Vagina (tissue), 2 donors: ENCODE measurements at regions not wholly inside any gene's neighbourhood (a gene's known extent, or its start where the extent isn't known, plus 50 kb on each side); places are given as distances from the start of the nearest gene placed in this dataset.

Experiments
- CTCF ChIP-seq, 3 experiments: fragments of 450-650 bp in 2 of 3; fragments of 200-600 bp in 1 of 3; sonication (generic) in 1 of 3; IDR thresholded peaks; one replicate each; pipeline ENCODE4 v1.5.1; 2017 to 2019; ENCODE audit warnings: antibody characterized with exemption in 3 of 3, mild to moderate bottlenecking in 2 of 3, moderate library complexity in 2 of 3
- POLR2A ChIP-seq, 2 donors: fragments of 450-650 bp; IDR thresholded peaks; one replicate each; pipeline ENCODE4 v1.6.1; 2017; ENCODE audit warnings: antibody characterized with exemption in 2 of 2, mild to moderate bottlenecking in 2 of 2, moderate library complexity in 2 of 2

DNA sequence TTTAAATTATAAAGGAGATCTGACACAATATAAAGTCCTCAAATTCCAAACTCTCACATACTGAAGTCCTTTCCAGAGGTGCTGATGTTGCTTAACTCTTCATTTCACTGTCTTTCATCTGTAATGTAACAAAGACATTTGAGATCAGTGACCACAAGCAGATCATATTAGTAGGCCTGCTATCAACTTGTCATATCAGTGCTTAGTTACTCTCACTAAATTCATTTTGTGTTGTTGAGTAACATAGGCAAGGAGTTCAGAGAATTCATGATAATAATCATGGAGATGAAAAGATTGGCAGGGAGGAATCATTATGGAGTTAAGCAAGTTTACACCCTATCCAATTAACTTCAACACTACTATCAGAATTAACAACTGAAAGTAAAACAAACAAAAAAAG, 571.0 kb upstream of the ARRDC3 start:
- no peak for TF ChIP-seq CTCF (IDR thresholded peaks at IDR 0.05)
- TF ChIP-seq POLR2A (IDR thresholded peaks at IDR 0.05), result no peak
